ENCODE measurements at regions not wholly inside any gene's neighbourhood (a gene's known extent, or its start where the extent isn't known, plus 50 kb on each side); places are given as distances from the start of the nearest gene placed in this dataset.

DNA sequence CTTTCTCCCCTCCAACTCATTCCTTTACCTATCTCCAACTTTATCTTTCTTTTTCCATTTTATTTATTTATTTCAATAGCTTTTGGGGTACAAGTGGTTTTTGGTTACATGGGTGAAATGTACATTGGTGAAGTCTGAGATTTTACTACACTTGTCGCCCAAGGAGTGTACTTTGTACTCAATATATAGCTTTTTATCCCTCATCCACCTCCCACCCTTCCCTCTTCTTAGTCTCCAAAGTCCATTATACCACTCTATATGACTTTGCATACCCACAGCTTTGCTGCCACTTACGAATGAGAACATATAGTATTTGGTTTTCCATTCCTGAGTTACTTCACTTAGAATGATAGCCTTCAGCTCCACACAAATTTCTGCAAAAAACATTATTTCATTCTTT is 152.6 kb upstream of the NUDT4 start:
- TF ChIP-seq CTCF (IDR thresholded peaks at IDR 0.05): no peak
- TF ChIP-seq POLR2A (IDR thresholded peaks at IDR 0.05): no peak

All from uterus (tissue), 2 donors.